AG04450 (cell line): ENCODE measurements at regions not wholly inside any gene's neighbourhood (a gene's known extent, or its start where the extent isn't known, plus 50 kb on each side); places are given as distances from the start of the nearest gene placed in this dataset.

ENCODE experiments used
- CTCF ChIA-PET: fragments of 300-600, 350-600 bp; formaldehyde crosslinking; extraction: SDS; loops from one replicate; lab custom pipeline; 2022; ENCODE audit warnings: antibody characterized with exemption, inconsistent platforms; lab: Charles Lee
- POLR2A ChIA-PET: fragments of 350-600 bp; formaldehyde crosslinking; extraction: SDS; loops from one replicate; lab custom pipeline; 2021; ENCODE audit warnings: antibody characterized with exemption, inconsistent platforms; lab: Yijun Ruan, JAX
- DNase-seq: peaks from one replicate; pipeline ENCODE4 v3.0.0-alpha.2; 2011; ENCODE audit warnings: low read depth, low spot score
- H3K27ac ChIP-seq: one replicate; pipeline ENCODE4 v1.5.1; 2012; ENCODE audit warnings: low read depth, low read length, control low read depth
- H3K27me3 ChIP-seq: one replicate; pipeline ENCODE4 v1.6.0; 2012; ENCODE audit warnings: low read length; ENCODE audit not compliant: control insufficient read depth, insufficient read depth
- H3K4me3 ChIP-seq: 2 replicates; pipeline ENCODE4 v1.5.1; 2011; ENCODE audit warnings: mild to moderate bottlenecking, low read depth, low read length, control low read depth
- H3K9me3 ChIP-seq: 2 replicates; pipeline ENCODE4 v1.5.1; 2012; ENCODE audit warnings: low read length; ENCODE audit not compliant: control insufficient read depth, insufficient read depth
- TF ChIP-seq, protein P1 (sequence below): IDR thresholded peaks from 2 replicates; pipeline ENCODE4 v1.5.1; 2011; ENCODE audit warnings: low read depth, low read length, control low read depth, inconsistent platforms

DNA sequence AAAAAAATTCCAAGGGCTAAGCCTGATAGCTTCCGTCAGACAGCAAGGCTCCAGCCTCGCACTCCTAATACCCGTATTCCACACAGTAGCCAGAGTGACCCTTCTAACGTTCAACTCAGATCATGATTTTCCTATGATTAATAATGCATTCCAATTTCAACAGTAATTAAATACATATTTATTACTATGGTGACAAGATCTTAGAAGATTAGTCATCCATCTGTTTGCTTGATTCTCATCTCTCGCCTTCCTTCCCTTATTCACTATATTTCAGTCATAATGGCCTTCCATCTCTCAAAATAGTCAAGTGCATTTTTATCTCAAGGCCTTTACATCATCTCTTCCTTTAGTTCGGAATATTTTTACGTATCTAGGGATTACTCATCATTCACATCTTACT is 621.2 kb upstream of the SPRY2 start:
- H3K27ac ChIP-seq = no peak overlapping the region
- TF ChIP-seq, protein P1, sequence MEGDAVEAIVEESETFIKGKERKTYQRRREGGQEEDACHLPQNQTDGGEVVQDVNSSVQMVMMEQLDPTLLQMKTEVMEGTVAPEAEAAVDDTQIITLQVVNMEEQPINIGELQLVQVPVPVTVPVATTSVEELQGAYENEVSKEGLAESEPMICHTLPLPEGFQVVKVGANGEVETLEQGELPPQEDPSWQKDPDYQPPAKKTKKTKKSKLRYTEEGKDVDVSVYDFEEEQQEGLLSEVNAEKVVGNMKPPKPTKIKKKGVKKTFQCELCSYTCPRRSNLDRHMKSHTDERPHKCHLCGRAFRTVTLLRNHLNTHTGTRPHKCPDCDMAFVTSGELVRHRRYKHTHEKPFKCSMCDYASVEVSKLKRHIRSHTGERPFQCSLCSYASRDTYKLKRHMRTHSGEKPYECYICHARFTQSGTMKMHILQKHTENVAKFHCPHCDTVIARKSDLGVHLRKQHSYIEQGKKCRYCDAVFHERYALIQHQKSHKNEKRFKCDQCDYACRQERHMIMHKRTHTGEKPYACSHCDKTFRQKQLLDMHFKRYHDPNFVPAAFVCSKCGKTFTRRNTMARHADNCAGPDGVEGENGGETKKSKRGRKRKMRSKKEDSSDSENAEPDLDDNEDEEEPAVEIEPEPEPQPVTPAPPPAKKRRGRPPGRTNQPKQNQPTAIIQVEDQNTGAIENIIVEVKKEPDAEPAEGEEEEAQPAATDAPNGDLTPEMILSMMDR = no peak
- H3K27me3 ChIP-seq = no peaks in the 10 kb centered on the region
- no peaks in the 10 kb centered on the region for H3K9me3 ChIP-seq
- POLR2A ChIA-PET = no interaction called here
- H3K4me3 ChIP-seq = no peak overlapping the region
- no peak for DNase-seq
- CTCF ChIA-PET = no interaction called here

DNA sequence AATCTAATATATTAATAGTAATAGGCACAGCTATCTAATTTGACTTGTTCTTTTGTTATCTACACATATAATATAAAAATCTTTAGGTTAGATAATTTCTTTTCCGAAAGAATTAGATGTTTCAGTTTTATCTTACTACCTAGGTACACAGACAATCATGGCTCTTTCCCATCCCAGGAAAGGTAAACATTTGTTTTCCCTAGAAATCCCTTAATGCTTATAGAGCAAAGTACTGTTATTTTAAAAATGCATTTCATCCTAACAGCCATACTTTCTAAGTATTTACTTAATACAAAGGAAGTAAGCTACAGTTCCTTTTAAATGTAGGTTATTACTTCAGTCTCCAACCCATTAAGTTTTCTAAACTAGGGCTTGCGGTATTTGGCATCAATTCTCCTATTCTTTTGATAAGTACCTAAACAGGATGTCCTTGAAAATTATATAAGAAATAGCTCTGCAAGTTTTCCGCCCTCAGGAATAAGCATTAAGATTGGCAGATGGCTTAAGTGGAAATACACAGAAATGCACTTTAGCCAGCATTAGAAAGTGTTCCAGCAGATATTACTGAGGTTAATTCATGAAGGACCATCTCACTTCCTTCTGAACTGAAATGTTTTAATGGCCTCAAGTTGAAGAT is 616.2 kb upstream of the SPRY2 start:
- Histone ChIP-seq H3K9me3 (no peaks in the 10 kb centered on the region), H3K27ac (no peak overlapping the region), H3K27me3 (no peaks in the 10 kb centered on the region), H3K4me3 (no peak overlapping the region)
- ChIA-PET POLR2A (no interaction called here), CTCF (no interaction called here)
- DNase-seq = no peak
- TF ChIP-seq, protein P1 = no peak

DNA sequence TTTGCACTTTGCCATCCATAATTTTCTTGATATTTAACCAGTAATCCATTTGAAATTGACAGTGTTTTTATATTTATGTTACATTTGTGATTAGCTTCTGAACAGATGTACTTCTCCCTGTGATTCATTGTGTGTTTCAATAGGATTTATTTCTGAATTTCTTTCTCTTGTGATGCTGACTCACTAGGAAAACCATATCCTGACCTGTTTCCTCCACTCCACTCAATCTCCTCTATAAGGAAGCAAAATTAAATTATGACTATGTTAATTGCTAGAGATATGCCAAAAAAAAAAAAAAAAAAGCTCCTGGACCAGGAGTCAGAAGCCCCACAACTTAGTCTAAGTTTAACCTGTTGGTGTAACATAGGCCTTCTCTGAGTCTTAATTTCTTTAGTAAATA is 614.6 kb upstream of the SPRY2 start:
- ChIA-PET POLR2A (no interaction called here), CTCF (interaction anchor here (0.6 kb wide), 1 partner anchor 200 kb away, joined by 3 read pairs; no protein-coding TSS in a partner anchor)
- no peak for DNase-seq
- no peaks in the 10 kb centered on the region for H3K9me3 ChIP-seq
- no peak overlapping the region for H3K4me3 ChIP-seq
- H3K27me3 ChIP-seq = no peaks in the 10 kb centered on the region
- H3K27ac ChIP-seq = no peak overlapping the region
- TF ChIP-seq, protein P1 = no peak

GRCh38 chr13:80952158-80952557 is 611.2 kb upstream of the SPRY2 start:
- Histone ChIP-seq H3K27ac (no peak overlapping the region), H3K9me3 (no peaks in the 10 kb centered on the region), H3K27me3 (no peaks in the 10 kb centered on the region), H3K4me3 (no peak overlapping the region)
- no peak for DNase-seq
- TF ChIP-seq, protein P1 = no peak
- POLR2A ChIA-PET = no interaction called here
- CTCF ChIA-PET = no interaction called here

- no peaks in the 10 kb centered on the region for H3K27me3 ChIP-seq
- TF ChIP-seq, protein P1 = no peak
- no peak overlapping the region for H3K4me3 ChIP-seq
- ChIA-PET CTCF (no interaction called here), POLR2A (no interaction called here)
- no peak overlapping the region for H3K27ac ChIP-seq
- H3K9me3 ChIP-seq = no peaks in the 10 kb centered on the region
- DNase-seq = no peak
Measured at GRCh38 chr13:80946008-80946802, 605.3 kb upstream of the SPRY2 start.
